ENCODE measurements at regions not wholly inside any gene's neighbourhood (a gene's known extent, or its start where the extent isn't known, plus 50 kb on each side); places are given as distances from the start of the nearest gene placed in this dataset.

DNA sequence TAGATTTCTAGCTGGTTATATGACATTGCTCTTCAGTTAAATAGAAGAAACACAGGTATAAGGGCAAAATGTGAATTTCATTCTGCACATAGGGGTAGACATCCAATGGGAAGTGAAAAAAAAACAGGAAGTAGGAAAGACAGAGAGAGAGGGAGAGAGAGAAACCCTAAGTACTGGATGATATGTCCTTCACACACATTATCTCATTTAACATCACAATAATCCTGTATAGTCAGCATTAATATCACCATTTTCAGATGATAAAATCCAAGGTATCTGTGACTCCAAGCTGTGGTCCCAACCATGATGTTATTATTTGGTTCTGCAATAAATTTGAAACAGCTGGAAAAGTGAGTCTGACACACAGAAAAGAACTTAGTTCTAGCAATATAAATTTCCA, 759.9 kb downstream of the SATB2 start:
- DNase-seq: no peak

DNA sequence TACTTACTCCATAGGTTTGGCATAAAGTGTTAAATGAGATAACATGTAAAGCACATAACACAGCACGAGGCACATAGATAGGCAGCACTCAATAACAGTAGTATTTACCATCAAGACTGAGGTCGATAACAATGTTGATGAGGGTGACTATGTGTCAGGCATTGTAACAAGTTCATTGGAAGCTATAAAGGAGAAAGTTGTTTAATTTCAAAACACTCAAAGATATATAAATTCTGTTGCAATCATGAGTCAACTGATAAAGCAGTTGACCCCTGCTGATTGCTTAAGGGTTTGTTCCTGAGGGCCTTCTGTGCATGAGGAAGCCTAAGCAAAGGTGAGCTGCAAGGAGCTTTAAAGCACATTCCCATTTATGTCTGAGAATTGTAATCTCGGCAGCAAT, 760.5 kb downstream of the SATB2 start:
- no peak for DNase-seq

DNA sequence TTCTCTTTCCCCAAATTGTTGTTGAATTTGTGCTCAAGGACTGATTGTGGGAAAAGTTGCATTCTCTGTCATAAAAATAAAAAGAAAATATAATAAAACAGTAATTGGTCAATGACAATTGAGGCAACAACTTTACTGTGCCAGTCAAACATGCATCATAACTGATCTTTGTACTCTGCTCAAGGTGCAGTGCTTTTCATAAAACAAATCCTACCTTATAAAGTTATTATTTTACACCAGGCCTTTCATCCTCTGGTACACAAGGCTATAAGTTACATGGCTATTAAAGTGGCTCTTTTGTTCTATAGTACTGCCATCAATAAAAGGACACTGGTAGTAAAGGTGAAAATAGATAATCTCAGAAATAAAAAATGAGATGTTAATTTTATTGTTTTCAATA, 761.9 kb downstream of the SATB2 start:
- no peak for DNase-seq

DNA sequence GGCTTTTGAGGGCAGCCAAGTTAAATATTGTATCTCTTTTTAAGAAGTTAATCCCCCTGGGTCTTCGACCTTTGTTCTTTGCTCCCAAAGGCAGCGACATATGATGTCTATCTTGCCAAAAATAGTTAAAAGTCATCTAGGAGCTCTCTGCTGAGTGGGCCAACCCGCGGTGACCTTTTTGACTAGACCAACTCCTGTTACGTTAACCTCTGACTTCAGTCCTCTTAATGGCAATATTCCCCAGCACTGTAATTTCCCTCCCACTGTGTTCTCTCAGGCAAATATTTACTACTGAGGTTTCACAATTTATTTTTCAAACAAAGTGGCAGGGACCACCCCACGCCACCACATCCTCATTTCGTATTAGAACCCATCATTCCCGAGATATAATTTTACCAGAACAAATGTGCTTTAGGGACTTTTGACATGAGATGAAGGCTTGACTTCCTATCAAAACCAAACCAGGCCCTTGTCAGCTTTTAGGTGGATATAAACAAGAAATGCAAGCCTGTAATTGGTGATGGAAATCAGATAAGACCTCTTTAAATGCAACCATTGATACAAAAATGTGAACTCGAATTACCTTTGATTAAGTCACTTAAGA, 764.7 kb downstream of the SATB2 start:
- no peak for DNase-seq

DNA sequence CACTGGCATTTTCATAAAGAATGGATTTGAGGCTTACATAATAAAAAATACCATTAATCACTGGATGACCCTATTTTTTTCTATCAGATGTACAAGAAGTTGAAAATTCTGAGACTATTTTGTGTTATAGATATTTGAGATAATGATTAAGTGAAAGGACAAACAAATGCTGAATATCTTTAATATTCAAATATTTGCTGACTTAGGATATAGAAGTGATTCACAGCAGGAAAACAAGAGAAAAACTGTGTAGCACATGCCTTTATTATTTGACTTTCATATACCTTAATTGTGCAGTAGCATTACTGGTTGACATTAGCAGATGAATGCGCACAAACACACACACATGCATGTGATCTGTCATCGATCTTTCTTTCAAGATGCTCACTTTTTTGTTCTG, 766.5 kb downstream of the SATB2 start:
- DNase-seq: no peak

DNA sequence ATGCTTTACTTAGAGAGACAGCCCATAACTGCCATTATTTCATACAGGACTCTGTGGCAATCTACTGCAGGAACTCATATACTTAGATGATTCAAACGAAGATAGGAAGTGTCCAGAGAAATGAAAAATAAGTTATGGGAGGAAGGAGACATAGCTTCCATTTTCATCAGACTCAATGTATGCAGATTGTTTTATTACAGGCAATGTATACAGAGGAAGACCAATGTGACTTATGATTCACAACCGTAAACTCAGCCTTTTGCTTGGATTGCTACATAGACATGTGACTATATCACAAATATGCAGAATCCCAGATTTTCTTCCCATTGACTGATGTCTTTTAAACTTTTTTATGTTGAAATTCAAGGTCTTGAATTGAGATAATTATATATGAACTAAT, 793.4 kb downstream of the SATB2 start:
- DNase-seq: no peak

DNA sequence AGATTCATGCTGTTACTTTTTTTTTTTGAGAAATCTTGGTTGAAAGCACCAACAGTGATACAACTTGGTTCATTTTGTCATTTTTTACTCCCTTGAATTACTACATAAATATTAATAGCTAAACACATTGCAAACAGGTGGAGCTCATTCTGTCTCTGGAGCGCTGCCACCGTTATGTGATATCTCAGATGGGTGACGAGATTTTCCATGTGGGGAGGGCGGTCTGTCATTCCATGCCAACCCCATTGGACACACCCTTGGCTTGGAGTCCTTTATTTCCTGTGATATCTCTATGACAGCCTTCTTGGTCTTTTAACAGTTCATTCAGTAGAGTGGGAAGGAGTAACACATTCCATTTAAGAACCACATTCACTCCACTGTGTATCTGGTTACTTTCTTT, 794.8 kb downstream of the SATB2 start:
- no peak for DNase-seq

DNA sequence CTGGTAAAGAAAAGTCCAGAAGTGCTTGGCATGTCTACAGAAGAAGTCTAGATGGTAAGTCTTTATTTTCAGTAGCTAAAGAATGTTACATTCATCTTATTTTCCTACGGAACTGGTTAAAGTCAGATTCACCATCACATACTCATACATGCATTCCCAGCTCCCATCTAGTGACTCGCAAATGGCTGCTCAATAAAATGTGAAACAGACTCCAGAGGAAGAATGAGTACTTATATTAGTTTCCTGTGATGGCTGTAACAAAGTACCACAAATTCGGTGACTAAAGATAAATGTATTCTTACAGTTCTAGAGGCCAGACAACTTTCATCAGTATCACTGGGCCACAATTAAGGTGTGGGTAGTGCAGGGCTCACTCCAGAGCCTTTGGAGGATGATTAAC, 797.2 kb downstream of the SATB2 start:
- no peak for DNase-seq

DNA sequence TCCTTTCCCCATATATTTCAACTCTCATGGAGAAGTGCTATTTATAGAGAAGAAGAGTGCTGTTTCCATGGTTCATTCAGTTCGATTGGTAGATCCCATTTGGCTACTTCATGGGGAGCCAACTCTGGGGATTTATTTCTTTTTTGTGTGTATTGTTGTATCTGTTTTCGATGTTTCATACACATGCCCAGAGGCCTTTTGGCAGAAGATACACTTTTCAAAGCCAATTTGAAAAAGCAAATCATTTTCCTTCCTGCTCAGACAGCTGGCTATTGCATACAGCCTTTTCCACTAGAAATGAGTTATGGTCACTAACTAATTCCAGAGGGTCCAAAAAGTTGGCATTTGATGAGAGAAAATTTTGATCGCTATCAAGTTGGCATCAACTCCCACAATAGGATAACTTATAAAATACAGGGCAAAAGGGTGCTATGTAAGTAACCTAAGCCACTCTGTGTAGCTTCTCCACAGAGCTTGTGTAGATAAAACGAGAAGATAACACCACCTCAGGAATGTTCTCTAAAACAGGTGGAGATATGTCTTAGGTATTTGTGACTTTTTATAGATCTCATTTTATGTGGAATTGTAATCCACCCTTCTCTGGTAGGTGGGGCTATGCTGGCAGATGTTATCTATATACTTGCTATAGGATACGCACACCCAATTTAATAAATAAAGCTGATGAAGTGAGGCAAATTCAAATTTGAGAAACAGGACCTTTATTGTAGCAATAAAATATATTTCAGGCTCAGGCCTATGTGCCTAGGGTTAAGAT, 798.5 kb downstream of the SATB2 start:
- DNase-seq: no peak

DNA sequence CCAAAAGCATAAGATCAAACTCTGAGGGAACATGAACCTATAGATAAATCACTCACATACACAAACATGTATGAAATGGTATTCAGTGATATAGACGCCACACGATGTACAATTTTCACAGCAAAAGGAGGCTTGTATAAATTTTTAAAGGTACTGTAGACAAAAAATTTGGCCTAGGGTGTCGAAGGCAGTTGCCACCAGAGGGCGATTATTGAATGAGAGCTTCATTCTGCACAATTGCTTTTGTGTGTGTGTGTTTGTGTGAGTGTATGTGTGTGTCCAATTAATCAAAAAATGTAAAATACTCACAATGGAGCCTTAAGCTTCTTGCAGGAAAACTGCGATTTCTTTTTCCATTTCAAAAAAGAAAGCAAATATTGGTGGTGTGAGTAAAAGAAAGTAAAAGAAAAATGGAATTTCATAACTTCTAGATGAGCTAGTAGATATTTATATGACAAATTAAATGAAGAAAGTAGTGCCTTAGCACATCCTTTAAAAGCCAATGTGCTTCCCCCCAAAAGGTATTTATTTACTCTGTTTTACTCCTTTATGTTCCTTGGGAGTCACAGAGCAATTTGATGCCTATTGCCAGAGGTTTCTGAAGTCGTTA, 800.1 kb downstream of the SATB2 start:
- no peak for DNase-seq

DNA sequence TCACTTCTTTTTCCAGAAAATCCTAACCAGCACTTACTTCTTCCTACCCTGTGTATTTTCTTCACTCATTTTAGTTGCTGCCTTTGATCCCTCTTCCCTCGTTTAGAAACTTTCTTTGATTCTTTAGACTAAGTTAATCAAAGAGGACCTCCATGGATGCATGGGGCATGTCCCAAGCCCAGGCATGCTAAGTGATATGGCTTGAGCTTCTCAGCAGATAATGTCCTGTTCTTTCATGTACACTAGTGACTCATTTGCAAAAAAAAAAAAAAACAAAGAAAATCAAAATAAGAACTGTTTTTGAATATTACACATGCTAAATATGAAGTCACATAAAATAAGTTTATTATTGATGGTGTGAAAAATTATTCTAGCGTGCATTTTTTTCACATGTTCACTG, 800.9 kb downstream of the SATB2 start:
- no peak for DNase-seq

DNA sequence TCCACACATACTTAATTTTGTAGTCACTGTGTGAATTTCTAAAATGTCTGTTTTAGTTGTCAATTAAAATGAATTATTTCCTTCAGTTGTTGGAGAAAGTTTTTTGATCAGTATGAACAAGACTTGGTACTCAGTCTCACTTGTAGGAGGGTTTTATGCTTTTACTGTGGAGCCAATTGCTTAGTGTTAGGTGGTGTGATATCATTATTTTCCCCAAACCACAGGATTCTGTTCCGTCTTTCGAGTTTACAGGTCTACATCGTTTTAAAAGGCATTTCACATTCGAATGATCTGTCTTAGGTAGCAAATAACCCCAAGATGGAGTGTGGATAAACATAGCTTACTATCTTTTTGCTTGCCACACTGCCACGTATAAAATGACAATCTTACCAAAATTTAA, 803.1 kb downstream of the SATB2 start:
- DNase-seq: no peak

DNA sequence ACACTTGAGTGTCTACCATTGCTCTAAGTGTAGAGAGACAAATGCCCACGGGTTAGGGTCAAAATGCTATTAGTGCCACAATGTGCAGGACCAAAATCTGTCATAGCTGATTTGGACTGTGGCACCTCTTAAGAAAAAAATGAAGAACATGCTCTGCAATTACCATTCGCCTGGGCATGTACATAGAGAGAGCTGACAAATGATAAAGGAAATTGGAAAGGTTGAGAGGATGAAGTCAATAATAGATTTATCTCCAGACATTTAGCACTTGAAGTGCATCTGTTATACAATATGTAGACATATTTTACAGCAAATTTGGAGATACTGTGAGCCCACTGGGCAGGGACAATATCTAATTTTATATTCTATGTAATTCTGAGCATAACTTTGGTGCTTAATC, 804.4 kb downstream of the SATB2 start:
- no peak for DNase-seq

DNA sequence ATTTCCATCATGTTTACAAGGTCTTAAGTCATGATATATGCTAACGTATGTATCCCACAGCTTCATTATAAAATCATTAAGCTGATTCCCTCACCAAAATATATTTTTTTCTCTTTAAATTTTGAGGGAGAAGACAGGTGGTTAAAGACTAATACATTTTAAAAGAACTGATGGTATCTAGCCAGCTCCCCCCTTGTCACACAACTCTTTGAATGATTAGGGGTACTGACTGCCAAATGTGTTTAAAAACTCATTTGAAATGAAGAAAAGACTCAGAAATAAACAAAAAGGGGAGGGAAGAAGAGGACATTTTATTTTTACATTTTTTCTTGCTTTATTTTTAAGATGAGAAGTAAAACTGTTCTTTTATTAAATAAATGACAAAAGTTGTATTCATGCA, 805.3 kb downstream of the SATB2 start:
- DNase-seq: no peak

DNA sequence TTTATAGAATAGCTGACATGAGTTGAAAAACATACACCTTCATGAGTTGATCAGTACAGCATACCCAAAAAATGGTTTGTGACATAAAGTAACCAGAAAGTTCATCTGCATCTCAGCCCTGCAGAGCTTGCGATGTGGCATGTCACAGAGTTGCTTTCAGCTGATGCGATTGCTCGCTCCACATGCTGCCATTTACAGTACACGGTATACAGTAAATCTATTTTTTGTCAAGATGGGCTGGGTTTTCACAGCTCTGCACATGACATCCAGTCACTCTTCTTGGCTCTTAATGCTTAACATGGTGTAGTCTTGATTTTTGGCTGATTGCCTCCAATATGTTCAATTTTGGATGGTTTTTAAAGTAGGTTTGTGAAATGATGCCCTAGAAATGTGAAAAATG, 811.9 kb downstream of the SATB2 start:
- DNase-seq: no peak

DNA sequence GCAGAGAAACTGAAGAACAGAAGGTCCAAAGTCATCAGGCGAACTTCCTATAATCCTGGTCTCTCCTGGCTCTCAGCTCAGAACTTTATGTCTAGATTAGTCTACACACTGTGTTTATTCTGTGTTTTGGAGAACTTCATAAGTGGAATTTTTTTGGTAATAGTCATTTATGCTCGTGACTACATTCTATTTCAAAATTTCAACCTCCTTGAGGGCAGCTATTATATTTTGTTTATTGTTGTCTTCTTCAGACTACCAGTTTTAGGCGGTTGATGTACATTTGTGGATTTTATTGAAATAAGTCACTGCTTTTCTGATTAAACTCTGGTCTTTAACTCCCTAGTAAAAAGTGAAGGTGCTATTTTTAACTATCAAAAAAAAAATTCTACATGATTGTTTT, 816.6 kb downstream of the SATB2 start:
- no peak for DNase-seq

DNA sequence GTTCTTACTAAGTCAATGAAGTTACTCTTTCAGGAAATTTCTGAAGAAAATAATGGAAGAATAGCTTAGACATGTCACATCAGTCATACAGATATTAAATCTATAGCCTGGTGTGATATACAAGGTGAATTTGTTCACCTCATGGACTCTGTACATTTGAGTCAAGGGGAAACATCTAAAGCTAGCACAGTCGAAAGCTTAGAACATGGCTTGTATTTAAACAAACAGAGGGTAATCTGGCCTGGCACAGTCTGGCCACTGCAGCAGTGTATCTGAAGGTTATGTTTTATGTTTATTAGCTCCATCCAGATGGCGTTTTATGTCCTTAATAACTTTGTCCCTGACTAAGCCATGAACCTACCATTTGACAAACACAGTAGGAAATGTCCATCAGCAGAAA, 817.3 kb downstream of the SATB2 start:
- no peak for DNase-seq

DNA sequence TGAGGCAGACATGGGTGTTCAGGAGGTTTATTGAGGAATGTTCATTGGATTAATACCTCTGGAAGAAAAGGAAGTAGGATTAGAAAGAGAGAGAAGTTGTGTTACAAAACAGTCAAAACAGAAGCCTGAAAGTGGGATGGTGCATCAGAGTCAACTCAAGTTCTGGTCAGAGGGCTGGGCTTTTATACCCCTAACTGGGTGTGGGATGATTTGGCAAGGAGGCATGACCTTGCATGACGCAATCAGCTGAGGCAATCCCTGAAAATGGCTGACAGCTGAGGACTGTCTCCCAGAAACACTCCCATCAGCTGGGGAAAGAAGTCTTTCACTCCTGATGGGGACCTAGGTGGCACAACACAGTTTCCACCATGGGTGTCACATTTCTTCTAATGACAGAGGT, 818.2 kb downstream of the SATB2 start:
- peak; percentile 9 for DNase-seq

DNA sequence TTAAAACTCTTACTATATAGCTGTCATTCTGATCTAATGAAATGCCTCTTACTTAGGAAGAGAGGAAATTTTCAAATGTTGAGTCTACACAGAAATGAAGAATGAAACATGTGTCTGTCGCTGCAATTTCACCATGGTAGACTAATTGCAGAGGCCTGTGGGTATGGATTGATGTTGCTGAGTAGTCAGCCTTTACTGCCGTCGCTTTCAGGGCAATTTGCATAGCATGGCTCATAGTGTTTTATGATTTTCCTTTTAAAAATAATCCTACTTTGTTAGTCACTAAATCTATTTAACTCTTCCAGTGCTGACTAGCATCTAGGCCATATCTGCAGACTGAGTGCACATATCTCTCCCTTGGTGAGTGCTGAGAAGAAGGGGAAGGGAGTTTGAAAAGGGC, 819.2 kb downstream of the SATB2 start:
- DNase-seq: peak; percentile 1

DNA sequence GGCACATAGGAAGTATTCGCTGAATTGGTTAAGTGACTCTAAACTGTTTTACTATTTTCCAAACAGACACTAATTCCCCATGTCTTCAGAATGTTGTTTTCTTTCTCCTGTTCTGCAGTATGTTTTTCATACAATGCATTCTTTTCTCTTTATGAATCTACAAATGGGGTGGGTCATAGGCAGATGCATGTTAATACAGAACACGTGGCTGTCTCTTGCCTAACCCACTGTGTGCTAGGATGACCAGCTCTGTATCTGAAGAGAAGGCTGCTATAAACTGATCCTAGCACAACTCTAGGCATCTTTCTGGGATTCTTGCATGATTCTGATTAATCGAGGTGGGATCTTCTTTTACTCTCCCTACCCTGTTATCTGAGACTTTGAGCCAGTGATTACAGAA, 826.0 kb downstream of the PLCL1 start:
- no peak for DNase-seq

DNA sequence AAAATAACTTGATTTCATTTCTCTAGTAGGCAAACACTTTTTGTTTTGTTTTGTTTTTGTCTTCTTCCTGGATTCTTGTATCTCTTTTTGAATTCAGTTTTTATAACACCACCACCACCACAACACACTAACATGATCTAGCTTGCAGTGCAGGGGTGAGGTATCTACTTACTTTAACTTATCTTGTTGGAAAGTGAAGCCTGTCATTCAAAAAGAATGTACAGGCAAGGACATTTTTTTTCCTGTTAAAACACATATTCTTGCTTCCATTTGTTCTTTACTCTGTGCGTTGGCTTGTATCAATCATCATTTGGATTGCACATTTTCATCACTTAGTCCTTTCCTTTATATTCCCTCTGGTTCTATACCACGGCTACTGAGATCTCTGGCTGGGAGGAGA, 824.2 kb downstream of the PLCL1 start:
- DNase-seq: no peak

DNA sequence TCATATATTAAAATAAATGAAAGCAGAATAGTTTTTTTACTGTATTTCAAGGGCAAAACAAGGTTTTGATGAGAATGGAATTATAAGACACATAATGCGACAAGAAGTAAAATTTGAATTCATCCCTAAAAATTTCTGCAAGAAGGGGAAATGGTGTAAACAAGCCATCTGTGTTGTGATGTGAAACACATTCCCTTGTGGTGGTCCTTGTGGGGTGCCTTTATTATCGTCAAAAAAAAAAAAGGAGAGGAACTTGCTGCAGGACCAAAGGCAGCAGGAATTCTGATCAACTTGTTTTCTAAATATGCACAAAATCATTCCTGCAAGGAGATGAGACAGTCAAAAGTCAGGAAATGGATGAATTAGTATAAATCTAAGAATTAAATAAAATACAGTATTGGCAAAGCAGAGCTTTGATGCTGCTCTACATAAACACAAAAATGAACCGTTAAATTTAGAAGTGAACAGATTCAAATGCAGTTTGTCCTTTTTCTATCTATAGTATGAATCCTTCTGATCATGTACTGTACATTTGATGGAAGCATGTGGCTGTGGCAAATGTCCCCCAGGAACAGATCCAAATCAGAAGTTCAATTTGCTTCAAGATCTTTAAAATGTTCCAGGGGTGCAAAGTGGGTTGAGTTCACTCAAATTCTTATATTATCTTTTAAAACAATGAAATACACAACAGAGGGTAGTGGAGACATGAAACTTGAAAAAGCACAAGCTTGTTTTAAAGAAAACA, 818.8 kb downstream of the PLCL1 start:
- DNase-seq: no peak

DNA sequence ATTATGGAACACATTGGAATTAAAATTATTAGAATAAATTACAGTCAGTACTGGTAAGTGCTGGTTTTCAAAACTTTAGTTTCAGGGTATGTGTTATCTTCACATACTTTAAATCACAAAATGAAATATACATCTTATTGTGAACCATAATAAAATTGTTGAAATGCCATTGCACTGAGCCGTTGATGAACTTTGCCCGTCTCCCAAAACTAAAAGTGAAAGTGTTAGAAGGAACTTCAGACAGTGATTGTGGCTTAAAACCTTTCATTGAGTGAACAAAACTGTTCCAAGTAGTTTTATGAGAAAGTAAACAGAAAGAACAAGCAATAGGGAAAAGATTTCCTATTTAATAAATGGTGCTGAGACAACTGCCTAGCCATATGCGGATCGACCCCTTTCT, 811.6 kb downstream of the PLCL1 start:
- DNase-seq: no peak

DNA sequence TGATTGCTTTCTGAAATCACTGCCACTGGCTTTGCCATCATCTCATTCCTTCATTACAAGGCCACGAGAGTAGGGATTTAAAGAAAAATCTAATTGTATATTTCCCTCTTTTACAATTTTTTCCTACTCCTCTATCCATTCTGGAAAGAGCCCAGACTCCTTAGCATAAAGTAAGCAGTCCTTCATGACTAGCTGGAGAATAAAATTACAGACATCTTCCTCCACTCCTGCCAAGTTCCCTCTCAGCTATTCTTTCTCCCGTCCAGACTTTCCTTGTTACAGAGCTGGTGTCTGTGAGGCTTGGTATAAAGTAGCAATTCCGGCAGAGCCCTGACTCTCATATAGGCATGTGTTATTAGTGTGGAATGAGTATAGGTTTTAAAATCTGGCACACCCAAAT, 806.8 kb downstream of the PLCL1 start:
- no peak for DNase-seq

Measured in T1000 (cell line).